ENCODE measurements at regions not wholly inside any gene's neighbourhood (a gene's known extent, or its start where the extent isn't known, plus 50 kb on each side); places are given as distances from the start of the nearest gene placed in this dataset.
"Not testable (repeated sequence)": the region's sequence is repeated elsewhere in the genome, so short reads cannot be mapped to it uniquely, and the experiment has no call there.

GRCh38 chr20:1761598-1761997, 104.0 kb upstream of the SIRPG start:
- intact Hi-C loops (cut with DNase I) = loop anchor here (10.0 kb wide), 1 partner anchor 693 kb away; no protein-coding TSS in a partner anchor
- no peak for DNase-seq

- intact Hi-C loops (cut with DNase I) = loop anchor here (10.0 kb wide), 1 partner anchor 694 kb away; no protein-coding TSS in a partner anchor
- DNase-seq = no peak
These were observed 103.5 kb upstream of the SIRPG start for GRCh38 chr20:1761116-1761515.

GRCh38 chr20:1758765-1759164, 101.2 kb upstream of the SIRPG start:
- no peak for DNase-seq
- intact Hi-C loops (cut with DNase I) = no loop called here

GRCh38 chr20:1757606-1758512, 100.3 kb upstream of the SIRPG start:
- DNase-seq = no peak

GRCh38 chr20:1757072-1757471, 99.5 kb upstream of the SIRPG start:
- DNase-seq = no peak
- intact Hi-C loops (cut with DNase I) = no loop called here

More at GRCh38 chr20:1757606-1758512, 100.3 kb upstream of the SIRPG start:
- intact Hi-C loops (cut with DNase I) = no loop called here

- intact Hi-C loops (cut with DNase I) = no loop called here
- no peak for DNase-seq
These were observed 97.2 kb upstream of the SIRPG start for GRCh38 chr20:1754749-1755148.

- DNase-seq = no peak
- intact Hi-C loops (cut with DNase I) = no loop called here
These were observed 96.7 kb upstream of the SIRPG start for GRCh38 chr20:1754306-1754705.

GRCh38 chr20:1752045-1752444, 94.5 kb upstream of the SIRPG start:
- intact Hi-C loops (cut with DNase I) = no loop called here
- no peak for DNase-seq

- intact Hi-C loops (cut with DNase I) = no loop called here
- DNase-seq = no peak
These were observed 91.2 kb upstream of the SIRPG start for GRCh38 chr20:1748777-1749176.

- intact Hi-C loops (cut with DNase I) = no loop called here
These were observed 90.5 kb upstream of the SIRPG start for GRCh38 chr20:1747953-1748577.

GRCh38 chr20:1742049-1742434, 84.5 kb upstream of the SIRPG start:
- DNase-seq; intact Hi-C loops (cut with DNase I): not testable (repeated sequence)

More at GRCh38 chr20:1747953-1748577, 90.5 kb upstream of the SIRPG start:
- no peak for DNase-seq

- intact Hi-C loops (cut with DNase I) = no loop called here
- DNase-seq = no peak
These were observed 83.9 kb upstream of the SIRPG start for GRCh38 chr20:1741309-1742048.

- intact Hi-C loops (cut with DNase I) = loop anchor here (10.0 kb wide), 1 partner anchor 202 kb away; no protein-coding TSS in a partner anchor
- no peak for DNase-seq
These were observed 79.6 kb upstream of the SIRPG start for GRCh38 chr20:1737134-1737533.

- intact Hi-C loops (cut with DNase I) = loop anchor here (10.0 kb wide), 1 partner anchor 201 kb away; no protein-coding TSS in a partner anchor
- peak in 1 of 10 donors; percentile 83 for DNase-seq
These were observed 78.0 kb upstream of the SIRPG start for GRCh38 chr20:1735417-1736089.

GRCh38 chr20:1734269-1734858, 76.8 kb upstream of the SIRPG start:
- DNase-seq = peak in 1 of 10 donors; percentile 20
- intact Hi-C loops (cut with DNase I) = loop anchor here (1.0 to 10.0 kb wide), 2 partner anchors 200 to 225 kb away; no protein-coding TSS in a partner anchor

GRCh38 chr20:1731828-1732375, 74.3 kb upstream of the SIRPG start:
- DNase-seq = not testable (repeated sequence)
- intact Hi-C loops (cut with DNase I) = loop anchor here (10.0 kb wide), 1 partner anchor 197 kb away; no protein-coding TSS in a partner anchor

GRCh38 chr20:1730981-1731711, 73.6 kb upstream of the SIRPG start:
- intact Hi-C loops (cut with DNase I) = loop anchor here (10.0 kb wide), 1 partner anchor 196 kb away; no protein-coding TSS in a partner anchor
- not testable (repeated sequence) for DNase-seq

- intact Hi-C loops (cut with DNase I); DNase-seq: not testable (repeated sequence)
These were observed 69.7 kb upstream of the SIRPG start for GRCh38 chr20:1727303-1727702.

- intact Hi-C loops (cut with DNase I) = no loop called here
- no peak for DNase-seq
These were observed 67.3 kb upstream of the SIRPG start for GRCh38 chr20:1724901-1725300.
